GM12878 (cell line): ENCODE measurements at regions not wholly inside any gene's neighbourhood (a gene's known extent, or its start where the extent isn't known, plus 50 kb on each side); places are given as distances from the start of the nearest gene placed in this dataset.

Experiments
- ATAC-seq: fragments of 200-7000 bp; cut with Tn5 transposase; 3 replicates; pipeline ENCODE4 v1.9.1; 2020; ENCODE audit warnings: mild to moderate bottlenecking, moderate library complexity
- BruUV-seq: library from RNA; stranded (reverse); fragments of 400-500 nt; replicated peaks from 2 replicates; lab custom pipeline; 2021; lab: Mats Ljungman, UMichigan
- CTCF ChIA-PET: fragments of 300-600 bp; sonication (Branson Sonifier 250); formaldehyde crosslinking; extraction: SDS; loops from one replicate; lab custom pipeline; 2021; ENCODE audit warnings: inconsistent platforms; lab: Yijun Ruan, JAX
- POLR2A ChIA-PET: fragments of 350-600 bp; formaldehyde crosslinking; extraction: SDS; loops from one replicate; lab custom pipeline; 2021; ENCODE audit warnings: inconsistent platforms; lab: Charles Lee
- RAD21 ChIA-PET: fragments of 300-600 bp; sonication (Branson Sonifier 250); formaldehyde crosslinking; loops from one replicate; lab custom pipeline; 2023; ENCODE audit warnings: antibody characterized with exemption; ENCODE audit not compliant: unreplicated experiment; lab: Charles Lee
- SMC1A ChIA-PET: fragments of 300-600 bp; sonication (Branson Sonifier 250); formaldehyde crosslinking; loops from one replicate; lab custom pipeline; 2023; ENCODE audit not compliant: unreplicated experiment, uncharacterized antibody; lab: Charles Lee
- DNase-seq: peaks from one replicate; pipeline ENCODE4 v3.0.0-alpha.2; 2011; ENCODE audit warnings: low read depth, low spot score
- FAIRE-seq: peaks from 3 replicates; lab custom pipeline; 2011; peaks lifted over from hg19 to GRCh38; lab: Jason Lieb, UNC
- H2AFZ ChIP-seq: 2 replicates; pipeline ENCODE4 v1.6.0; 2011; ENCODE audit warnings: low read depth, low read length, control low read depth; ENCODE audit not compliant: control insufficient read depth
- H3K27ac ChIP-seq: 2 replicates; pipeline ENCODE4 v1.5.1; 2011; ENCODE audit warnings: control low read depth; ENCODE audit not compliant: control insufficient read depth, insufficient read depth
- H3K27me3 ChIP-seq, 2 experiments: replicated peaks in 1 of 2; 2 replicates each; pipeline versions ENCODE4 v1.6.0 to v1.6.1; 2011; ENCODE audit warnings: low read length in 1 of 2; ENCODE audit not compliant: control insufficient read depth in 2 of 2, insufficient read depth in 2 of 2
- H3K36me3 ChIP-seq, 2 experiments: 2 replicates each; pipeline ENCODE4 v1.5.1; 2011; ENCODE audit warnings: low read length in 1 of 2; ENCODE audit not compliant: control insufficient read depth in 2 of 2, insufficient read depth in 2 of 2
- H3K4me1 ChIP-seq: 2 replicates; pipeline ENCODE4 v1.6.1; 2011; ENCODE audit warnings: mild to moderate bottlenecking, low read length, moderate library complexity, mixed read lengths; ENCODE audit not compliant: control insufficient read depth, insufficient read depth
- H3K4me2 ChIP-seq: 2 replicates; pipeline ENCODE4 v1.6.0; 2011; ENCODE audit warnings: control low read depth; ENCODE audit not compliant: control insufficient read depth, insufficient read depth
- H3K4me3 ChIP-seq: fragments of 200-600 bp; sonication (generic); 2 replicates; pipeline ENCODE4 v1.5.1; 2016
- H3K79me2 ChIP-seq: 2 replicates; pipeline ENCODE4 v1.6.0; 2011; ENCODE audit warnings: low read length; ENCODE audit not compliant: control insufficient read depth, insufficient read depth
- H3K9ac ChIP-seq: 2 replicates; pipeline ENCODE4 v1.8.0; 2011; ENCODE audit warnings: low read length, control low read depth, mixed read lengths; ENCODE audit not compliant: control insufficient read depth, insufficient read depth
- H3K9me3 ChIP-seq: replicated peaks from 3 replicates; pipeline ENCODE4 v1.5.1; 2011; ENCODE audit warnings: mild to moderate bottlenecking, low read length; ENCODE audit not compliant: control insufficient read depth, insufficient read depth
- H4K20me1 ChIP-seq: 2 replicates; pipeline ENCODE4 v1.6.0; 2011; ENCODE audit not compliant: control insufficient read depth, insufficient read depth
- CBX3 ChIP-seq: fragments of 200-600 bp; sonication (generic); IDR thresholded peaks from 2 replicates; pipeline ENCODE4 v1.6.1; 2016; ENCODE audit warnings: low read depth, borderline replicate concordance
- CHD4 ChIP-seq: fragments of 200-600 bp; sonication (generic); IDR thresholded peaks from 2 replicates; pipeline ENCODE4 v1.6.1; 2016; ENCODE audit warnings: mild to moderate bottlenecking
- IKZF1 ChIP-seq: fragments of 450-650 bp; conservative IDR thresholded peaks from 2 replicates; pipeline ENCODE4 v1.6.1; 2017; ENCODE audit warnings: antibody characterized with exemption, mild to moderate bottlenecking
- MYC ChIP-seq: IDR thresholded peaks from 2 replicates; pipeline ENCODE4 v1.6.1; 2011; ENCODE audit warnings: mild to moderate bottlenecking, low read length, moderate library complexity, inconsistent platforms; ENCODE audit not compliant: insufficient read depth, insufficient replicate concordance, insufficient read length, severe bottlenecking
- PBX3 ChIP-seq: IDR thresholded peaks from 2 replicates; pipeline ENCODE4 v1.6.1; 2011; ENCODE audit warnings: mild to moderate bottlenecking, low read depth, low read length, moderate library complexity; ENCODE audit not compliant: insufficient replicate concordance
- POU2F2 ChIP-seq: IDR thresholded peaks from 3 replicates; pipeline ENCODE4 v1.6.1; 2011; ENCODE audit warnings: low read depth, mild to moderate bottlenecking, low read length, borderline replicate concordance
- RELA ChIP-seq: fragments of 450-650 bp; IDR thresholded peaks from 2 replicates; pipeline ENCODE4 v1.8.0; 2014; ENCODE audit warnings: borderline replicate concordance; ENCODE audit not compliant: partially characterized antibody
- SUPT20H ChIP-seq: IDR thresholded peaks from 2 replicates; pipeline ENCODE4 v1.6.1; 2011; ENCODE audit warnings: low read depth, mild to moderate bottlenecking, low read length, moderate library complexity, borderline replicate concordance; ENCODE audit not compliant: control insufficient read depth
- WGBS: methylation state at CpG from one replicate; pipeline ENCODE4 v1.1.6; 2016; ENCODE audit warnings: low lambda C conversion rate; ENCODE audit not compliant: insufficient replicate concordance, insufficient coverage; ENCODE audit errors: missing lambda C conversion rate; 5-methylcytosine and 5-hydroxymethylcytosine counted together
- in situ Hi-C: fragments of 300-500 bp; cut with MboI; formaldehyde crosslinking; loops from 9 replicates; pipeline ENCODE4 v1.14.3; 2018; ENCODE audit warnings: mixed read lengths
- intact Hi-C: fragments of 100-400 bp; cut with micrococcal nuclease; formaldehyde crosslinking; loops from one replicate; pipeline ENCODE4 v1.14.2; 2022; ENCODE audit not compliant: unreplicated experiment
- TF ChIP-seq, protein P1 (sequence below): IDR thresholded peaks from 2 replicates; pipeline ENCODE4 v1.6.1; 2012; ENCODE audit warnings: low read depth, low read length, improper control_type of control experiment
- TF ChIP-seq, protein P2 (sequence below): fragments of 450-650 bp; formaldehyde crosslinking; IDR thresholded peaks from 2 replicates; pipeline ENCODE4 v1.4.0; 2020; ENCODE audit warnings: mild to moderate bottlenecking, moderate library complexity
- TF ChIP-seq, protein P3 (sequence below): IDR thresholded peaks from 2 replicates; pipeline ENCODE4 v1.6.1; 2011; ENCODE audit warnings: borderline replicate concordance, low read depth, mild to moderate bottlenecking, moderate library complexity, mixed read lengths, low read length; ENCODE audit not compliant: insufficient read depth; ENCODE audit errors: extremely low read length

GRCh38 chr22:47616396-47617020, 854.1 kb downstream of the TBC1D22A start:
- intact Hi-C loops = no loop called here
- in situ Hi-C loops = no loop called here
- SMC1A ChIA-PET = no interaction called here

GRCh38 chr22:47615051-47615450, 852.6 kb downstream of the TBC1D22A start:
- no peaks in the 10 kb centered on the region for H3K79me2 ChIP-seq
- no peak overlapping the region for H3K9ac ChIP-seq
- ChIA-PET CTCF (no interaction called here), RAD21 (no interaction called here), POLR2A (no interaction called here), SMC1A (no interaction called here)
- H2AFZ ChIP-seq = no peak overlapping the region
- no peak overlapping the region for H3K27ac ChIP-seq
- H3K27me3 ChIP-seq = no peaks in the 10 kb centered on the region
- H3K4me3 ChIP-seq = no peak overlapping the region
- BruUV-seq = no TSS peak
- 48% methylated on average over 10 of the region's 10 CpGs for WGBS
- H3K4me2 ChIP-seq = no peak overlapping the region
- ATAC-seq (no peak), FAIRE-seq (no peak), DNase-seq (no peak)
- H3K36me3 ChIP-seq = no peaks in the 10 kb centered on the region
- intact Hi-C loops (no loop called here), in situ Hi-C loops (no loop called here)
- no peaks in the 10 kb centered on the region for H3K4me1 ChIP-seq
- no peaks in the 10 kb centered on the region for H4K20me1 ChIP-seq
- H3K9me3 ChIP-seq = no peaks in the 10 kb centered on the region; the same call in 2 of the 3 replicates
- TF ChIP-seq CHD4 (no peak), PBX3 (no peak), RELA (no peak), MYC (no peak), IKZF1 (no peak), SUPT20H (no peak), CBX3 (no peak)
- TF ChIP-seq, protein P1, sequence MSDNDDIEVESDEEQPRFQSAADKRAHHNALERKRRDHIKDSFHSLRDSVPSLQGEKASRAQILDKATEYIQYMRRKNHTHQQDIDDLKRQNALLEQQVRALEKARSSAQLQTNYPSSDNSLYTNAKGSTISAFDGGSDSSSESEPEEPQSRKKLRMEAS = no peak
- TF ChIP-seq, protein P2, sequence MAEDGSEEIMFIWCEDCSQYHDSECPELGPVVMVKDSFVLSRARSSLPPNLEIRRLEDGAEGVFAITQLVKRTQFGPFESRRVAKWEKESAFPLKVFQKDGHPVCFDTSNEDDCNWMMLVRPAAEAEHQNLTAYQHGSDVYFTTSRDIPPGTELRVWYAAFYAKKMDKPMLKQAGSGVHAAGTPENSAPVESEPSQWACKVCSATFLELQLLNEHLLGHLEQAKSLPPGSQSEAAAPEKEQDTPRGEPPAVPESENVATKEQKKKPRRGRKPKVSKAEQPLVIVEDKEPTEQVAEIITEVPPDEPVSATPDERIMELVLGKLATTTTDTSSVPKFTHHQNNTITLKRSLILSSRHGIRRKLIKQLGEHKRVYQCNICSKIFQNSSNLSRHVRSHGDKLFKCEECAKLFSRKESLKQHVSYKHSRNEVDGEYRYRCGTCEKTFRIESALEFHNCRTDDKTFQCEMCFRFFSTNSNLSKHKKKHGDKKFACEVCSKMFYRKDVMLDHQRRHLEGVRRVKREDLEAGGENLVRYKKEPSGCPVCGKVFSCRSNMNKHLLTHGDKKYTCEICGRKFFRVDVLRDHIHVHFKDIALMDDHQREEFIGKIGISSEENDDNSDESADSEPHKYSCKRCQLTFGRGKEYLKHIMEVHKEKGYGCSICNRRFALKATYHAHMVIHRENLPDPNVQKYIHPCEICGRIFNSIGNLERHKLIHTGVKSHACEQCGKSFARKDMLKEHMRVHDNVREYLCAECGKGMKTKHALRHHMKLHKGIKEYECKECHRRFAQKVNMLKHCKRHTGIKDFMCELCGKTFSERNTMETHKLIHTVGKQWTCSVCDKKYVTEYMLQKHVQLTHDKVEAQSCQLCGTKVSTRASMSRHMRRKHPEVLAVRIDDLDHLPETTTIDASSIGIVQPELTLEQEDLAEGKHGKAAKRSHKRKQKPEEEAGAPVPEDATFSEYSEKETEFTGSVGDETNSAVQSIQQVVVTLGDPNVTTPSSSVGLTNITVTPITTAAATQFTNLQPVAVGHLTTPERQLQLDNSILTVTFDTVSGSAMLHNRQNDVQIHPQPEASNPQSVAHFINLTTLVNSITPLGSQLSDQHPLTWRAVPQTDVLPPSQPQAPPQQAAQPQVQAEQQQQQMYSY = no peak

More at GRCh38 chr22:47616396-47617020, 854.1 kb downstream of the TBC1D22A start:
- H3K27ac ChIP-seq = no peak overlapping the region
- 23% methylated on average over 11 of the region's 11 CpGs for WGBS
- POLR2A ChIA-PET = no interaction called here
- no peaks in the 10 kb centered on the region for H4K20me1 ChIP-seq
- H3K4me3 ChIP-seq = no peak overlapping the region
- H3K79me2 ChIP-seq = no peaks in the 10 kb centered on the region
- no peaks in the 10 kb centered on the region for H3K27me3 ChIP-seq
- no peak overlapping the region for H3K9ac ChIP-seq
- no peak for ATAC-seq
- H3K9me3 ChIP-seq = no peaks in the 10 kb centered on the region; the same call in 2 of the 3 replicates
- DNase-seq = no peak
- no TSS peak for BruUV-seq
- no peak overlapping the region for H2AFZ ChIP-seq
- CTCF ChIA-PET = no interaction called here
- H3K4me2 ChIP-seq = no peak overlapping the region
- FAIRE-seq = no peak
- H3K4me1 ChIP-seq = no peaks in the 10 kb centered on the region
- no peaks in the 10 kb centered on the region for H3K36me3 ChIP-seq
- RAD21 ChIA-PET = no interaction called here
- TF ChIP-seq, protein P3, sequence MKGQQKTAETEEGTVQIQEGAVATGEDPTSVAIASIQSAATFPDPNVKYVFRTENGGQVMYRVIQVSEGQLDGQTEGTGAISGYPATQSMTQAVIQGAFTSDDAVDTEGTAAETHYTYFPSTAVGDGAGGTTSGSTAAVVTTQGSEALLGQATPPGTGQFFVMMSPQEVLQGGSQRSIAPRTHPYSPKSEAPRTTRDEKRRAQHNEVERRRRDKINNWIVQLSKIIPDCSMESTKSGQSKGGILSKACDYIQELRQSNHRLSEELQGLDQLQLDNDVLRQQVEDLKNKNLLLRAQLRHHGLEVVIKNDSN = no peak
- no peak for TF ChIP-seq POU2F2
